Activated naive CD4-positive, alpha-beta T cell treated with anti-CD3 and anti-CD28 coated beads, Interleukin-2, amount 50 U/mL, for 24 hours (primary cell): ENCODE measurements at regions not wholly inside any gene's neighbourhood (a gene's known extent, or its start where the extent isn't known, plus 50 kb on each side); places are given as distances from the start of the nearest gene placed in this dataset.
A peak's percentile ranks its signal among the peaks of the same experiment; 100 is the strongest.
"Not testable (repeated sequence)": the region's sequence is repeated elsewhere in the genome, so short reads cannot be mapped to it uniquely, and the experiment has no call there.

Experiments
- H3K27ac Mint-ChIP-seq: one replicate; pipeline ENCODE4 v1.8.0; 2021; ENCODE audit warnings: mild to moderate bottlenecking, mixed read lengths
- H3K27me3 Mint-ChIP-seq: one replicate; pipeline ENCODE4 v1.8.0; 2021; ENCODE audit warnings: mixed read lengths
- H3K36me3 Mint-ChIP-seq: one replicate; pipeline ENCODE4 v1.8.0; 2021; ENCODE audit warnings: mixed read lengths
- H3K4me1 Mint-ChIP-seq: one replicate; pipeline ENCODE4 v1.8.0; 2021; ENCODE audit warnings: mixed read lengths
- H3K4me3 Mint-ChIP-seq: one replicate; pipeline ENCODE4 v1.8.0; 2021; ENCODE audit warnings: mild to moderate bottlenecking, mixed read lengths
- H3K9me3 Mint-ChIP-seq: one replicate; pipeline ENCODE4 v1.8.0; 2021; ENCODE audit warnings: mixed read lengths

- H3K4me1 Mint-ChIP-seq, result peaks cover 6% of the 10 kb centered on the region
- H3K9me3 Mint-ChIP-seq, result no peaks in the 10 kb centered on the region
- peaks cover 38% of the 10 kb centered on the region for H3K27me3 Mint-ChIP-seq
- H3K36me3 Mint-ChIP-seq, result no peaks in the 10 kb centered on the region
- no peak overlapping the region for H3K27ac Mint-ChIP-seq
- no peak overlapping the region for H3K4me3 Mint-ChIP-seq
These were observed 70.5 kb upstream of the EPHB3 start for GRCh38 chr3:184491011-184491576.

GRCh38 chr3:184491867-184492615 lies 69.5 kb upstream of the EPHB3 start:
- peaks cover 6% of the 10 kb centered on the region for H3K4me1 Mint-ChIP-seq
- no peaks in the 10 kb centered on the region for H3K9me3 Mint-ChIP-seq
- H3K36me3 Mint-ChIP-seq, result no peaks in the 10 kb centered on the region
- H3K27ac Mint-ChIP-seq, result no peak overlapping the region
- peak overlapping the region; percentile 45 for H3K4me3 Mint-ChIP-seq
- peaks cover 43% of the 10 kb centered on the region for H3K27me3 Mint-ChIP-seq

GRCh38 chr3:184496933-184497332 lies 64.7 kb upstream of the EPHB3 start:
- H3K27ac Mint-ChIP-seq, result no peak overlapping the region
- peaks cover 45% of the 10 kb centered on the region for H3K27me3 Mint-ChIP-seq

GRCh38 chr3:184497804-184498203 lies 63.8 kb upstream of the EPHB3 start:
- Mint-ChIP-seq H3K27me3 (peaks cover 44% of the 10 kb centered on the region), H3K36me3 (peaks cover 2% of the 10 kb centered on the region), H3K9me3 (peaks cover 6% of the 10 kb centered on the region), H3K4me3 (no peak overlapping the region), H3K27ac (no peak overlapping the region), H3K4me1 (no peaks in the 10 kb centered on the region)

More at GRCh38 chr3:184496933-184497332, 64.7 kb upstream of the EPHB3 start:
- Mint-ChIP-seq H3K36me3 (no peaks in the 10 kb centered on the region), H3K9me3 (peaks cover under 1% of the 10 kb centered on the region), H3K4me3 (no peak overlapping the region), H3K4me1 (peaks cover 6% of the 10 kb centered on the region)

- Mint-ChIP-seq H3K9me3 (peaks cover 6% of the 10 kb centered on the region), H3K36me3 (peaks cover 2% of the 10 kb centered on the region), H3K4me3 (no peak overlapping the region), H3K4me1 (no peaks in the 10 kb centered on the region), H3K27ac (no peak overlapping the region), H3K27me3 (peaks cover 35% of the 10 kb centered on the region)
These were observed 62.5 kb upstream of the EPHB3 start for GRCh38 chr3:184498986-184499606.

GRCh38 chr3:184500344-184500923 lies 61.2 kb upstream of the EPHB3 start:
- H3K4me1 Mint-ChIP-seq, result no peaks in the 10 kb centered on the region
- H3K36me3 Mint-ChIP-seq, result peaks cover 2% of the 10 kb centered on the region
- no peak overlapping the region for H3K27ac Mint-ChIP-seq
- H3K4me3 Mint-ChIP-seq, result no peak overlapping the region
- H3K9me3 Mint-ChIP-seq, result peaks cover 6% of the 10 kb centered on the region
- H3K27me3 Mint-ChIP-seq, result peaks cover 34% of the 10 kb centered on the region

GRCh38 chr3:184502123-184502667 lies 59.4 kb upstream of the EPHB3 start:
- Mint-ChIP-seq H3K9me3 (peaks cover 6% of the 10 kb centered on the region), H3K4me1 (no peaks in the 10 kb centered on the region), H3K4me3 (no peak overlapping the region), H3K27ac (no peak overlapping the region), H3K27me3 (peaks cover 27% of the 10 kb centered on the region), H3K36me3 (peaks cover 2% of the 10 kb centered on the region)

- H3K4me1 Mint-ChIP-seq, H3K9me3 Mint-ChIP-seq, H3K27ac Mint-ChIP-seq, H3K4me3 Mint-ChIP-seq, H3K36me3 Mint-ChIP-seq: not testable (repeated sequence)
- peaks cover 26% of the 10 kb centered on the region for H3K27me3 Mint-ChIP-seq
These were observed 58.7 kb upstream of the EPHB3 start for GRCh38 chr3:184502841-184503240.

GRCh38 chr3:184503647-184504046 lies 57.9 kb upstream of the EPHB3 start:
- H3K4me1 Mint-ChIP-seq, result no peaks in the 10 kb centered on the region
- H3K9me3 Mint-ChIP-seq, result peaks cover 6% of the 10 kb centered on the region
- no peak overlapping the region for H3K4me3 Mint-ChIP-seq
- H3K27ac Mint-ChIP-seq, result no peak overlapping the region
- H3K36me3 Mint-ChIP-seq, result peaks cover 2% of the 10 kb centered on the region
- H3K27me3 Mint-ChIP-seq, result peaks cover 25% of the 10 kb centered on the region

- H3K9me3 Mint-ChIP-seq, result peaks cover 6% of the 10 kb centered on the region
- peaks cover 2% of the 10 kb centered on the region for H3K36me3 Mint-ChIP-seq
- H3K27me3 Mint-ChIP-seq, result peaks cover 17% of the 10 kb centered on the region
- H3K4me1 Mint-ChIP-seq, result no peaks in the 10 kb centered on the region
- no peak overlapping the region for H3K4me3 Mint-ChIP-seq
- no peak overlapping the region for H3K27ac Mint-ChIP-seq
These were observed 56.3 kb upstream of the EPHB3 start for GRCh38 chr3:184505076-184505878.

GRCh38 chr3:184506561-184506991 lies 55.0 kb upstream of the EPHB3 start:
- no peak overlapping the region for H3K27ac Mint-ChIP-seq
- peaks cover 21% of the 10 kb centered on the region for H3K27me3 Mint-ChIP-seq
- no peaks in the 10 kb centered on the region for H3K4me1 Mint-ChIP-seq
- no peak overlapping the region for H3K4me3 Mint-ChIP-seq
- H3K36me3 Mint-ChIP-seq, result peaks cover 2% of the 10 kb centered on the region
- H3K9me3 Mint-ChIP-seq, result peaks cover 6% of the 10 kb centered on the region

- H3K27me3 Mint-ChIP-seq, result peaks cover 32% of the 10 kb centered on the region
- no peak overlapping the region for H3K27ac Mint-ChIP-seq
- no peaks in the 10 kb centered on the region for H3K36me3 Mint-ChIP-seq
- no peak overlapping the region for H3K4me3 Mint-ChIP-seq
- no peaks in the 10 kb centered on the region for H3K9me3 Mint-ChIP-seq
- H3K4me1 Mint-ChIP-seq, result peaks cover 2% of the 10 kb centered on the region
These were observed 52.6 kb upstream of the EPHB3 start for GRCh38 chr3:184508938-184509337.

GRCh38 chr3:184511741-184512140 lies 49.8 kb upstream of the EPHB3 start:
- Mint-ChIP-seq H3K27ac (no peak overlapping the region), H3K4me3 (no peak overlapping the region), H3K27me3 (peaks cover 44% of the 10 kb centered on the region), H3K36me3 (no peaks in the 10 kb centered on the region), H3K4me1 (peaks cover 5% of the 10 kb centered on the region), H3K9me3 (no peaks in the 10 kb centered on the region)
